Gastroesophageal sphincter (tissue), 3 donors: ENCODE measurements at regions not wholly inside any gene's neighbourhood (a gene's known extent, or its start where the extent isn't known, plus 50 kb on each side); places are given as distances from the start of the nearest gene placed in this dataset.

Source experiments
- CTCF ChIP-seq, 4 experiments: fragments of 200-600 bp in 2 of 4; fragments of 450-650 bp in 2 of 4; sonication (generic) in 1 of 4; IDR thresholded peaks; one replicate each; pipeline ENCODE4 v1.5.1; 2017 to 2019; ENCODE audit warnings: antibody characterized with exemption in 4 of 4, mild to moderate bottlenecking in 2 of 4, moderate library complexity in 2 of 4
- POLR2A ChIP-seq, 2 donors: fragments of 450-650 bp; IDR thresholded peaks; one replicate each; pipeline ENCODE4 v1.6.1; 2017; ENCODE audit warnings: antibody characterized with exemption in 2 of 2, mild to moderate bottlenecking in 2 of 2, moderate library complexity in 1 of 2
- POLR2AphosphoS5 ChIP-seq: sonication (generic); formaldehyde crosslinking; IDR thresholded peaks from one replicate; pipeline ENCODE4 v1.6.1; 2017; ENCODE audit warnings: antibody characterized with exemption

DNA sequence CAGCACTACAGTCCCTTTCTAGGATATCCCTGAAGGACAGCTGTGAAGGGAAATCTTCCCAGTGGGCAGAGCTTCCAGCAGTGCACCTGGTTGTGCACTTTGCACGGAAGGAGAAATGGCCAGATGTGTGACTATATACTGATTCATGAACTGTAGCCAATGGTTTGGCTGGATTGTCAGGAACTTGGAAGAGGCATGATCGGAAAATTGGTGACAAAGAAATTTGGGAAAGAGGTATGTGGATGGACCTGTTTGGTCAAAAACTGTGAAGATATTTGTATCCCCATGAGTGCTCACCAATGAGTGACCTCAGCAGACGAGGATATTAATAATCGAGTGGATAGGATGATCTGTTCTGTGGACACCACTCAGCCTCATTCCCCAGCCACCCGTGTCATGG is 582.2 kb downstream of the CPS1 start:
- TF ChIP-seq POLR2A (IDR thresholded peaks at IDR 0.05) (no peak), CTCF (IDR thresholded peaks at IDR 0.05) (no peak), POLR2AphosphoS5 (no peak)
